SK-N-SH treated with all-trans-retinoic acid at 6 μM for 48 hours (cell line): ENCODE measurements at regions not wholly inside any gene's neighbourhood (a gene's known extent, or its start where the extent isn't known, plus 50 kb on each side); places are given as distances from the start of the nearest gene placed in this dataset.

Source experiments
- ATAC-seq: fragments of 200-7000 bp; cut with Tn5 transposase; 3 replicates; pipeline ENCODE4 v1.9.1; 2020; ENCODE audit warnings: mild to moderate bottlenecking, moderate library complexity
- ARNTL ChIP-seq: fragments of 450-650 bp; formaldehyde crosslinking; IDR thresholded peaks from 2 replicates; pipeline ENCODE4 v1.5.0; 2020; ENCODE audit warnings: low read depth, mild to moderate bottlenecking, moderate library complexity, borderline replicate concordance
- BACH2 ChIP-seq: fragments of 250-450 bp; sonication (Bioruptor Pico); IDR thresholded peaks from 2 replicates; pipeline ENCODE4 v1.9.0; 2021; ENCODE audit warnings: mild to moderate bottlenecking, borderline replicate concordance
- CSDC2 ChIP-seq: fragments of 250-450 bp; sonication (Bioruptor Pico); IDR thresholded peaks from 2 replicates; pipeline ENCODE4 v1.5.0; 2020; ENCODE audit warnings: mild to moderate bottlenecking, moderate library complexity
- ESRRG ChIP-seq: fragments of 250-450 bp; sonication (Bioruptor Pico); IDR thresholded peaks from 2 replicates; pipeline ENCODE4 v1.6.1; 2021; ENCODE audit warnings: mild to moderate bottlenecking
- GLIS3 ChIP-seq: fragments of 250-450 bp; sonication (Bioruptor Pico); IDR thresholded peaks from 2 replicates; pipeline ENCODE4 v1.5.0; 2020; ENCODE audit warnings: mild to moderate bottlenecking, moderate library complexity
- ISL1 ChIP-seq: fragments of 250-450 bp; sonication (Bioruptor Pico); IDR thresholded peaks from 2 replicates; pipeline ENCODE4 v2.1.2; 2022; ENCODE audit warnings: mild to moderate bottlenecking, moderate library complexity
- OSR1 ChIP-seq: fragments of 250-450 bp; sonication (Bioruptor Pico); IDR thresholded peaks from 2 replicates; pipeline ENCODE4 v1.8.0; 2022; ENCODE audit warnings: moderate library complexity, mild to moderate bottlenecking, inconsistent platforms
- PPARA ChIP-seq: fragments of 250-450 bp; sonication (Bioruptor Pico); IDR thresholded peaks from 2 replicates; pipeline ENCODE4 v1.5.0; 2020; ENCODE audit warnings: mild to moderate bottlenecking, borderline replicate concordance
- RARB ChIP-seq: fragments of 250-450 bp; sonication (Bioruptor Pico); IDR thresholded peaks from 2 replicates; pipeline ENCODE4 v1.8.0; 2021; ENCODE audit warnings: mild to moderate bottlenecking, moderate library complexity
- TCF4 ChIP-seq: fragments of 250-450 bp; sonication (Bioruptor Pico); IDR thresholded peaks from 2 replicates; pipeline ENCODE4 v1.8.0; 2021; ENCODE audit warnings: mild to moderate bottlenecking, moderate library complexity, borderline replicate concordance
- TOX ChIP-seq: fragments of 250-450 bp; sonication (Bioruptor Pico); IDR thresholded peaks from 2 replicates; pipeline ENCODE4 v1.8.0; 2021; ENCODE audit warnings: mild to moderate bottlenecking, moderate library complexity, borderline replicate concordance
- ZC3H10 ChIP-seq: fragments of 250-450 bp; sonication (Bioruptor Pico); IDR thresholded peaks from 2 replicates; pipeline ENCODE4 v1.5.1; 2021; ENCODE audit warnings: mild to moderate bottlenecking, moderate library complexity
- ZFP3 ChIP-seq: fragments of 250-450 bp; sonication (Bioruptor Pico); IDR thresholded peaks from 2 replicates; pipeline ENCODE4 v1.5.0; 2020; ENCODE audit warnings: mild to moderate bottlenecking, moderate library complexity
- ZNF565 ChIP-seq: fragments of 450-650 bp; formaldehyde crosslinking; conservative IDR thresholded peaks from 2 replicates; pipeline ENCODE4 v1.5.0; 2020; ENCODE audit warnings: low read depth, mild to moderate bottlenecking, moderate library complexity
- ZNF70 ChIP-seq: fragments of 450-650 bp; formaldehyde crosslinking; IDR thresholded peaks from 2 replicates; pipeline ENCODE4 v1.5.0; 2020; ENCODE audit warnings: mild to moderate bottlenecking, moderate library complexity
- ZNF8 ChIP-seq: fragments of 450-650 bp; formaldehyde crosslinking; IDR thresholded peaks from 2 replicates; pipeline ENCODE4 v1.5.0; 2020; ENCODE audit warnings: mild to moderate bottlenecking, moderate library complexity
- TF ChIP-seq, protein P1 (sequence below): fragments of 250-450 bp; sonication (Bioruptor Pico); IDR thresholded peaks from 2 replicates; pipeline ENCODE4 v1.5.1; 2020; ENCODE audit warnings: low read depth, mild to moderate bottlenecking, moderate library complexity
- TF ChIP-seq, protein P2 (sequence below): fragments of 250-450 bp; sonication (Bioruptor Pico); IDR thresholded peaks from 2 replicates; pipeline ENCODE4 v1.5.0; 2020; ENCODE audit warnings: mild to moderate bottlenecking, moderate library complexity
- TF ChIP-seq, protein P3 (sequence below): fragments of 250-450 bp; sonication (Bioruptor Pico); IDR thresholded peaks from 2 replicates; pipeline ENCODE4 v1.8.0; 2020; ENCODE audit warnings: mild to moderate bottlenecking, moderate library complexity, borderline replicate concordance
- TF ChIP-seq, protein P4 (sequence below): fragments of 250-450 bp; sonication (Bioruptor Pico); IDR thresholded peaks from 2 replicates; pipeline ENCODE4 v1.8.0; 2021; ENCODE audit warnings: low read depth, mild to moderate bottlenecking, moderate library complexity, borderline replicate concordance
- TF ChIP-seq, protein P5 (sequence below): fragments of 250-450 bp; sonication (Bioruptor Pico); IDR thresholded peaks from 2 replicates; pipeline ENCODE4 v1.5.1; 2021; ENCODE audit warnings: mild to moderate bottlenecking, moderate library complexity

DNA sequence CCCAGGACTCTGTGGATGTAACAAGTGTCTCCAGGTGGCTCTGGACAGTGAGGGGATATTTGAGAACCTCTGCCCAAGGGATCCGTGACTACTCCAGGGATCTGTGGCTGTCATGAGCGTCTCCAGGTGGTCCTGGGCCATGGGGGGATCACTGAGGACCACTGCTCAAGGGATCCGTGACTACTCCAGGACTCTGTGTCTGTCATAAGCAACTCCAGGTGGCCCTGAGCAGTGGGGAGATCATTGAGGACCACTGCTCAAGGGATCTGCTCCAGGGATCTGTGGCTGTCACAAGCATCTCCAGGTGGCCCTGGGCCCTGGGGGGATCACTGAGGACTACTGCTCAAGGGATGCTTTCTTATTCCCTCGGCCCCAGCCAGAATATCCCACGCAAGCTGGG is 133.2 kb upstream of the ADARB2 start:
- no peak for ATAC-seq
- TF ChIP-seq GLIS3 (CRISPR knock-in tag) (no peak), PPARA (CRISPR knock-in tag) (no peak), BACH2 (CRISPR knock-in tag) (no peak), ESRRG (CRISPR knock-in tag) (no peak), RARB (no peak), ZNF565 (CRISPR knock-in tag) (no peak), OSR1 (CRISPR knock-in tag) (no peak), TCF4 (CRISPR knock-in tag) (no peak), ZNF70 (CRISPR knock-in tag) (no peak), ISL1 (no peak), ZC3H10 (no peak), TOX (no peak), CSDC2 (CRISPR knock-in tag) (no peak), ZFP3 (CRISPR knock-in tag) (no peak), ZNF8 (CRISPR knock-in tag) (no peak)
- TF ChIP-seq, protein P1, sequence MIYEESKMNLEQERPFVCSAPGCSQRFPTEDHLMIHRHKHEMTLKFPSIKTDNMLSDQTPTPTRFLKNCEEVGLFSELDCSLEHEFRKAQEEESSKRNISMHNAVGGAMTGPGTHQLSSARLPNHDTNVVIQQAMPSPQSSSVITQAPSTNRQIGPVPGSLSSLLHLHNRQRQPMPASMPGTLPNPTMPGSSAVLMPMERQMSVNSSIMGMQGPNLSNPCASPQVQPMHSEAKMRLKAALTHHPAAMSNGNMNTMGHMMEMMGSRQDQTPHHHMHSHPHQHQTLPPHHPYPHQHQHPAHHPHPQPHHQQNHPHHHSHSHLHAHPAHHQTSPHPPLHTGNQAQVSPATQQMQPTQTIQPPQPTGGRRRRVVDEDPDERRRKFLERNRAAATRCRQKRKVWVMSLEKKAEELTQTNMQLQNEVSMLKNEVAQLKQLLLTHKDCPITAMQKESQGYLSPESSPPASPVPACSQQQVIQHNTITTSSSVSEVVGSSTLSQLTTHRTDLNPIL = no peak
- TF ChIP-seq, protein P2, sequence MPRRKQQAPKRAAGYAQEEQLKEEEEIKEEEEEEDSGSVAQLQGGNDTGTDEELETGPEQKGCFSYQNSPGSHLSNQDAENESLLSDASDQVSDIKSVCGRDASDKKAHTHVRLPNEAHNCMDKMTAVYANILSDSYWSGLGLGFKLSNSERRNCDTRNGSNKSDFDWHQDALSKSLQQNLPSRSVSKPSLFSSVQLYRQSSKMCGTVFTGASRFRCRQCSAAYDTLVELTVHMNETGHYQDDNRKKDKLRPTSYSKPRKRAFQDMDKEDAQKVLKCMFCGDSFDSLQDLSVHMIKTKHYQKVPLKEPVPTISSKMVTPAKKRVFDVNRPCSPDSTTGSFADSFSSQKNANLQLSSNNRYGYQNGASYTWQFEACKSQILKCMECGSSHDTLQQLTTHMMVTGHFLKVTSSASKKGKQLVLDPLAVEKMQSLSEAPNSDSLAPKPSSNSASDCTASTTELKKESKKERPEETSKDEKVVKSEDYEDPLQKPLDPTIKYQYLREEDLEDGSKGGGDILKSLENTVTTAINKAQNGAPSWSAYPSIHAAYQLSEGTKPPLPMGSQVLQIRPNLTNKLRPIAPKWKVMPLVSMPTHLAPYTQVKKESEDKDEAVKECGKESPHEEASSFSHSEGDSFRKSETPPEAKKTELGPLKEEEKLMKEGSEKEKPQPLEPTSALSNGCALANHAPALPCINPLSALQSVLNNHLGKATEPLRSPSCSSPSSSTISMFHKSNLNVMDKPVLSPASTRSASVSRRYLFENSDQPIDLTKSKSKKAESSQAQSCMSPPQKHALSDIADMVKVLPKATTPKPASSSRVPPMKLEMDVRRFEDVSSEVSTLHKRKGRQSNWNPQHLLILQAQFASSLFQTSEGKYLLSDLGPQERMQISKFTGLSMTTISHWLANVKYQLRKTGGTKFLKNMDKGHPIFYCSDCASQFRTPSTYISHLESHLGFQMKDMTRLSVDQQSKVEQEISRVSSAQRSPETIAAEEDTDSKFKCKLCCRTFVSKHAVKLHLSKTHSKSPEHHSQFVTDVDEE (CRISPR knock-in tag) = no peak
- TF ChIP-seq, protein P3, sequence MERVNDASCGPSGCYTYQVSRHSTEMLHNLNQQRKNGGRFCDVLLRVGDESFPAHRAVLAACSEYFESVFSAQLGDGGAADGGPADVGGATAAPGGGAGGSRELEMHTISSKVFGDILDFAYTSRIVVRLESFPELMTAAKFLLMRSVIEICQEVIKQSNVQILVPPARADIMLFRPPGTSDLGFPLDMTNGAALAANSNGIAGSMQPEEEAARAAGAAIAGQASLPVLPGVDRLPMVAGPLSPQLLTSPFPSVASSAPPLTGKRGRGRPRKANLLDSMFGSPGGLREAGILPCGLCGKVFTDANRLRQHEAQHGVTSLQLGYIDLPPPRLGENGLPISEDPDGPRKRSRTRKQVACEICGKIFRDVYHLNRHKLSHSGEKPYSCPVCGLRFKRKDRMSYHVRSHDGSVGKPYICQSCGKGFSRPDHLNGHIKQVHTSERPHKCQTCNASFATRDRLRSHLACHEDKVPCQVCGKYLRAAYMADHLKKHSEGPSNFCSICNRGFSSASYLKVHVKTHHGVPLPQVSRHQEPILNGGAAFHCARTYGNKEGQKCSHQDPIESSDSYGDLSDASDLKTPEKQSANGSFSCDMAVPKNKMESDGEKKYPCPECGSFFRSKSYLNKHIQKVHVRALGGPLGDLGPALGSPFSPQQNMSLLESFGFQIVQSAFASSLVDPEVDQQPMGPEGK = no peak
- TF ChIP-seq, protein P4, sequence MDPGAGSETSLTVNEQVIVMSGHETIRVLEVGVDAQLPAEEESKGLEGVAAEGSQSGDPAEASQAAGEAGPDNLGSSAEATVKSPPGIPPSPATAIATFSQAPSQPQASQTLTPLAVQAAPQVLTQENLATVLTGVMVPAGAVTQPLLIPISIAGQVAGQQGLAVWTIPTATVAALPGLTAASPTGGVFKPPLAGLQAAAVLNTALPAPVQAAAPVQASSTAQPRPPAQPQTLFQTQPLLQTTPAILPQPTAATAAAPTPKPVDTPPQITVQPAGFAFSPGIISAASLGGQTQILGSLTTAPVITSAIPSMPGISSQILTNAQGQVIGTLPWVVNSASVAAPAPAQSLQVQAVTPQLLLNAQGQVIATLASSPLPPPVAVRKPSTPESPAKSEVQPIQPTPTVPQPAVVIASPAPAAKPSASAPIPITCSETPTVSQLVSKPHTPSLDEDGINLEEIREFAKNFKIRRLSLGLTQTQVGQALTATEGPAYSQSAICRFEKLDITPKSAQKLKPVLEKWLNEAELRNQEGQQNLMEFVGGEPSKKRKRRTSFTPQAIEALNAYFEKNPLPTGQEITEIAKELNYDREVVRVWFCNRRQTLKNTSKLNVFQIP (CRISPR knock-in tag) = no peak
- TF ChIP-seq, protein P5, sequence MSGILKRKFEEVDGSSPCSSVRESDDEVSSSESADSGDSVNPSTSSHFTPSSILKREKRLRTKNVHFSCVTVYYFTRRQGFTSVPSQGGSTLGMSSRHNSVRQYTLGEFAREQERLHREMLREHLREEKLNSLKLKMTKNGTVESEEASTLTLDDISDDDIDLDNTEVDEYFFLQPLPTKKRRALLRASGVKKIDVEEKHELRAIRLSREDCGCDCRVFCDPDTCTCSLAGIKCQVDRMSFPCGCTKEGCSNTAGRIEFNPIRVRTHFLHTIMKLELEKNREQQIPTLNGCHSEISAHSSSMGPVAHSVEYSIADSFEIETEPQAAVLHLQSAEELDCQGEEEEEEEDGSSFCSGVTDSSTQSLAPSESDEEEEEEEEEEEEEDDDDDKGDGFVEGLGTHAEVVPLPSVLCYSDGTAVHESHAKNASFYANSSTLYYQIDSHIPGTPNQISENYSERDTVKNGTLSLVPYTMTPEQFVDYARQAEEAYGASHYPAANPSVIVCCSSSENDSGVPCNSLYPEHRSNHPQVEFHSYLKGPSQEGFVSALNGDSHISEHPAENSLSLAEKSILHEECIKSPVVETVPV (CRISPR knock-in tag) = no peak

DNA sequence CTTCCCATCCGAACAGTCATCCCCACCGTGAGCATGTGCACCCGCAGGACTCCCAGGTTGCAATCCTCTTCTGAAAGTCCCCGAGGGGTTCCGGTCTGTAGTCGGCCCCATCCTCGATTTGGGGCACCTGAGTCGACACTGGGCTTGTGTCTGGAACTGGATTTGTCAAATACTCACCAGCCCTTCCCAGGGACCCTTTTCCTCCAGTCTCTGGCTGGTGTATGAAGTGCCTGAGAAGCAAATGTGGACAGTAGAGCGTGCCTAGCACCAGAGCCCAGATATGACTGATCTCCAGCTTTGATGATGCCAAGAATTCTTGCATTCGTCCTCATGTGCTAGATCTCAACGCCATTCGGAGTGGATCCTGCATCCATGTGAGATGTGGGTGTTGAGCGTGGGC is 132.5 kb upstream of the ADARB2 start:
- no peak for ATAC-seq
- TF ChIP-seq TCF4 (CRISPR knock-in tag) (no peak), ZC3H10 (no peak), ZNF8 (CRISPR knock-in tag) (no peak), PPARA (CRISPR knock-in tag) (no peak), TOX (no peak), CSDC2 (CRISPR knock-in tag) (no peak), RARB (no peak), ARNTL (CRISPR knock-in tag) (no peak), ZNF70 (CRISPR knock-in tag) (no peak)
- TF ChIP-seq, protein P5 (CRISPR knock-in tag) = no peak
- TF ChIP-seq, all 23 proteins: peak for 0
